ENCODE measurements at regions not wholly inside any gene's neighbourhood (a gene's known extent, or its start where the extent isn't known, plus 50 kb on each side); places are given as distances from the start of the nearest gene placed in this dataset.
"Not testable (repeated sequence)": the region's sequence is repeated elsewhere in the genome, so short reads cannot be mapped to it uniquely, and the experiment has no call there.

- no peak overlapping the region for H3K9ac ChIP-seq (ENCODE audit: low read depth in 2 of 2, low read length in 2 of 2)
- H3K27ac ChIP-seq, result no peak overlapping the region
- no peak for TF ChIP-seq CTCF (IDR thresholded peaks at IDR 0.05)
- H3K27me3 ChIP-seq, result no peaks in the 10 kb centered on the region
- no peaks in the 10 kb centered on the region for H3K9me3 ChIP-seq
- DNase-seq, result no peak
- no peaks in the 10 kb centered on the region for H3K36me3 ChIP-seq
- H3K4me3 ChIP-seq, result no peak overlapping the region
- intact Hi-C loops (cut with DNase I), result no loop called here
- H3K4me1 ChIP-seq, result no peaks in the 10 kb centered on the region
Measured at GRCh38 chr18:57947117-57947516, 96.9 kb upstream of the NEDD4L start.

GRCh38 chr18:57943723-57944122 is 100.3 kb upstream of the NEDD4L start:
- Histone ChIP-seq H3K9me3 (no peaks in the 10 kb centered on the region), H3K4me1 (no peaks in the 10 kb centered on the region), H3K27me3 (no peaks in the 10 kb centered on the region), H3K4me3 (no peak overlapping the region), H3K9ac (ENCODE audit: low read depth in 2 of 2, low read length in 2 of 2) (no peak overlapping the region), H3K27ac (no peak overlapping the region), H3K36me3 (no peaks in the 10 kb centered on the region)
- intact Hi-C loops (cut with DNase I), result no loop called here
- TF ChIP-seq CTCF (IDR thresholded peaks at IDR 0.05), result no peak
- DNase-seq, result no peak

GRCh38 chr18:57942493-57942892 is 101.5 kb upstream of the NEDD4L start:
- Histone ChIP-seq H3K27me3 (no peaks in the 10 kb centered on the region), H3K36me3 (no peaks in the 10 kb centered on the region), H3K27ac (no peak overlapping the region), H3K9me3 (no peaks in the 10 kb centered on the region), H3K9ac (ENCODE audit: low read depth in 2 of 2, low read length in 2 of 2) (no peak overlapping the region), H3K4me3 (no peak overlapping the region), H3K4me1 (no peaks in the 10 kb centered on the region)
- intact Hi-C loops (cut with DNase I), result no loop called here
- DNase-seq, result no peak
- TF ChIP-seq CTCF (IDR thresholded peaks at IDR 0.05), result no peak

GRCh38 chr18:57941841-57942489 is 102.1 kb upstream of the NEDD4L start:
- no peaks in the 10 kb centered on the region for H3K36me3 ChIP-seq
- H3K27me3 ChIP-seq, result no peaks in the 10 kb centered on the region
- H3K27ac ChIP-seq, result no peak overlapping the region
- no peaks in the 10 kb centered on the region for H3K9me3 ChIP-seq
- H3K9ac ChIP-seq (ENCODE audit: low read depth in 2 of 2, low read length in 2 of 2), result no peak overlapping the region
- H3K4me1 ChIP-seq, result no peaks in the 10 kb centered on the region
- DNase-seq, result no peak
- TF ChIP-seq CTCF (IDR thresholded peaks at IDR 0.05), result no peak
- intact Hi-C loops (cut with DNase I), result no loop called here
- no peak overlapping the region for H3K4me3 ChIP-seq

- intact Hi-C loops (cut with DNase I), result no loop called here
- TF ChIP-seq CTCF (IDR thresholded peaks at IDR 0.05), result no peak
- H3K4me1 ChIP-seq, result no peaks in the 10 kb centered on the region
- no peak for DNase-seq
- H3K36me3 ChIP-seq, result no peaks in the 10 kb centered on the region
- no peaks in the 10 kb centered on the region for H3K9me3 ChIP-seq
- H3K4me3 ChIP-seq, result no peak overlapping the region
- no peak overlapping the region for H3K9ac ChIP-seq (ENCODE audit: low read depth in 2 of 2, low read length in 2 of 2)
- H3K27ac ChIP-seq, result no peak overlapping the region
- H3K27me3 ChIP-seq, result no peaks in the 10 kb centered on the region
Measured at GRCh38 chr18:57940166-57940660, 103.8 kb upstream of the NEDD4L start.

GRCh38 chr18:57934375-57934774 is 109.7 kb upstream of the NEDD4L start:
- H3K4me1 ChIP-seq; H3K27ac ChIP-seq; H3K9ac ChIP-seq (ENCODE audit: low read depth in 2 of 2, low read length in 2 of 2); H3K9me3 ChIP-seq; H3K36me3 ChIP-seq; H3K27me3 ChIP-seq; intact Hi-C loops (cut with DNase I); H3K4me3 ChIP-seq; DNase-seq: not testable (repeated sequence)

Data from colonic mucosa (tissue), 4 donors.